Neural cell (in vitro differentiated cells): ENCODE measurements at regions not wholly inside any gene's neighbourhood (a gene's known extent, or its start where the extent isn't known, plus 50 kb on each side); places are given as distances from the start of the nearest gene placed in this dataset.

Experiments used
- H2AFZ ChIP-seq: fragments of 200-600, 300-800 bp; sonication (generic), shearing (Covaris generic); 2 replicates; pipeline ENCODE4 v1.6.0; 2014; ENCODE audit warnings: low read depth, mild to moderate bottlenecking, antibody characterized with exemption, low read length, moderate library complexity
- H3F3A ChIP-seq: fragments of 200-600 bp; shearing (Covaris generic); 2 replicates; pipeline ENCODE4 v1.6.1; 2016; ENCODE audit warnings: mild to moderate bottlenecking, moderate library complexity, mixed read lengths, antibody characterized with exemption, low read length; ENCODE audit not compliant: insufficient read depth, poor library complexity, severe bottlenecking
- H3K27ac ChIP-seq: fragments of 200-600, 300-800 bp; sonication (generic), shearing (Covaris generic); 2 replicates; pipeline ENCODE4 v1.5.1; 2014; ENCODE audit warnings: mild to moderate bottlenecking, low read length, moderate library complexity
- H3K27me3 ChIP-seq: fragments of 300-800, 200-600 bp; sonication (generic), shearing (Covaris generic); 2 replicates; pipeline ENCODE4 v1.6.0; 2014; ENCODE audit warnings: mild to moderate bottlenecking, low read depth, low read length, moderate library complexity; ENCODE audit not compliant: insufficient read depth
- H3K36me3 ChIP-seq: fragments of 300-800, 200-600 bp; sonication (generic), shearing (Covaris generic); 2 replicates; pipeline ENCODE4 v1.5.1; 2014; ENCODE audit warnings: mild to moderate bottlenecking, antibody characterized with exemption, low read length, moderate library complexity; ENCODE audit not compliant: insufficient read depth
- H3K4me2 ChIP-seq: fragments of 300-800, 200-600 bp; sonication (generic), shearing (Covaris generic); 2 replicates; pipeline ENCODE4 v1.6.0; 2014; ENCODE audit warnings: mild to moderate bottlenecking, low read length
- H3K4me3 ChIP-seq: fragments of 300-800, 200-600 bp; sonication (generic), shearing (Covaris generic); 2 replicates; pipeline ENCODE4 v1.5.1; 2014; ENCODE audit warnings: mild to moderate bottlenecking, low read length, moderate library complexity
- H3K79me2 ChIP-seq: fragments of 200-600 bp; shearing (Covaris generic); replicated peaks from 2 replicates; pipeline ENCODE4 v1.6.0; 2014; ENCODE audit warnings: mild to moderate bottlenecking, low read length, moderate library complexity; ENCODE audit not compliant: insufficient read depth
- H3K9ac ChIP-seq: fragments of 300-800, 200-600 bp; sonication (generic), shearing (Covaris generic); 2 replicates; pipeline ENCODE4 v1.6.1; 2016; ENCODE audit warnings: mild to moderate bottlenecking, low read length, mixed read lengths
- H3K9me2 ChIP-seq: fragments of 200-600 bp; shearing (Covaris generic); 2 replicates; pipeline ENCODE4 v1.6.1; 2016; ENCODE audit warnings: mild to moderate bottlenecking, low read length, mixed read lengths; ENCODE audit not compliant: insufficient read depth
- H3K9me3 ChIP-seq: fragments of 200-600, 300-800 bp; sonication (generic), shearing (Covaris generic); 2 replicates; pipeline ENCODE4 v1.6.1; 2016; ENCODE audit warnings: mild to moderate bottlenecking, mixed run types, low read length, moderate library complexity, mixed read lengths
- H4K20me1 ChIP-seq: fragments of 200-600 bp; shearing (Covaris generic); 2 replicates; pipeline ENCODE4 v1.6.1; 2016; ENCODE audit warnings: mild to moderate bottlenecking, mixed run types; ENCODE audit not compliant: insufficient read depth
- CTCF ChIP-seq: fragments of 450-650 bp; IDR thresholded peaks from 2 replicates; pipeline ENCODE4 v1.5.1; 2014; ENCODE audit warnings: antibody characterized with exemption, mild to moderate bottlenecking, moderate library complexity; ENCODE audit not compliant: poor library complexity, severe bottlenecking
- EP300 ChIP-seq: fragments of 450-650 bp; conservative IDR thresholded peaks from 2 replicates; pipeline ENCODE4 v1.6.1; 2014; ENCODE audit warnings: antibody characterized with exemption, mild to moderate bottlenecking, moderate library complexity; ENCODE audit not compliant: poor library complexity, severe bottlenecking
- EZH2 ChIP-seq: fragments of 200-600, 300-800 bp; shearing (Covaris generic), sonication (generic); IDR thresholded peaks from 2 replicates; pipeline ENCODE4 v1.6.1; 2014; ENCODE audit warnings: antibody characterized with exemption, low read length, borderline replicate concordance, mild to moderate bottlenecking; ENCODE audit not compliant: insufficient read depth, poor library complexity, severe bottlenecking
- MXI1 ChIP-seq: fragments of 450-650 bp; conservative IDR thresholded peaks from 2 replicates; pipeline ENCODE4 v1.6.1; 2014; ENCODE audit warnings: antibody characterized with exemption, mild to moderate bottlenecking; ENCODE audit not compliant: poor library complexity, severe bottlenecking
- POLR2AphosphoS5 ChIP-seq: IDR thresholded peaks from 2 replicates; pipeline ENCODE4 v1.6.1; 2012
- RAD21 ChIP-seq: fragments of 450-650 bp; conservative IDR thresholded peaks from 2 replicates; pipeline ENCODE4 v1.6.1; 2014; ENCODE audit warnings: antibody characterized with exemption, mild to moderate bottlenecking, moderate library complexity
- REST ChIP-seq: IDR thresholded peaks from 2 replicates; pipeline ENCODE4 v1.6.1; 2012; ENCODE audit warnings: borderline replicate concordance
- SMC3 ChIP-seq: fragments of 450-650 bp; conservative IDR thresholded peaks from 2 replicates; pipeline ENCODE4 v1.6.1; 2014; ENCODE audit warnings: antibody characterized with exemption, mild to moderate bottlenecking, moderate library complexity; ENCODE audit not compliant: poor library complexity
- TAF1 ChIP-seq: IDR thresholded peaks from 2 replicates; pipeline ENCODE4 v1.6.1; 2012; ENCODE audit warnings: low read depth

- no peak overlapping the region for H3K4me3 ChIP-seq
- no peaks in the 10 kb centered on the region for H3K27me3 ChIP-seq
- H3K4me2 ChIP-seq = no peak overlapping the region
- no peaks in the 10 kb centered on the region for H4K20me1 ChIP-seq
- H3K27ac ChIP-seq = no peak overlapping the region
- no peaks in the 10 kb centered on the region for H3K9me2 ChIP-seq
- no peaks in the 10 kb centered on the region for H3K79me2 ChIP-seq
- TF ChIP-seq TAF1 (no peak), POLR2AphosphoS5 (no peak), REST (no peak), CTCF (no peak), SMC3 (no peak), MXI1 (no peak), EP300 (no peak), RAD21 (no peak), EZH2 (no peak)
- H3F3A ChIP-seq = no peaks in the 10 kb centered on the region
- no peak overlapping the region for H3K9ac ChIP-seq
- no peaks in the 10 kb centered on the region for H3K36me3 ChIP-seq
- no peaks in the 10 kb centered on the region for H3K9me3 ChIP-seq
- H2AFZ ChIP-seq = no peak overlapping the region
Observed at GRCh38 chr5:29134418-29134817, 2059.1 kb upstream of the CDH6 start.

- Histone ChIP-seq H4K20me1 (no peaks in the 10 kb centered on the region), H2AFZ (no peak overlapping the region), H3K79me2 (no peaks in the 10 kb centered on the region), H3K9me2 (no peaks in the 10 kb centered on the region), H3K36me3 (no peaks in the 10 kb centered on the region), H3K27ac (no peak overlapping the region), H3K9me3 (no peaks in the 10 kb centered on the region), H3K4me2 (no peak overlapping the region), H3K27me3 (no peaks in the 10 kb centered on the region), H3K9ac (no peak overlapping the region), H3K4me3 (no peak overlapping the region), H3F3A (no peaks in the 10 kb centered on the region)
- TF ChIP-seq EZH2 (no peak), REST (no peak), SMC3 (no peak), CTCF (no peak), MXI1 (no peak), POLR2AphosphoS5 (no peak), EP300 (no peak), TAF1 (no peak), RAD21 (no peak)
Observed at GRCh38 chr5:29131285-29131684, 2062.2 kb upstream of the CDH6 start.
